ENCODE measurements at regions not wholly inside any gene's neighbourhood (a gene's known extent, or its start where the extent isn't known, plus 50 kb on each side); places are given as distances from the start of the nearest gene placed in this dataset.

- TF ChIP-seq CTCF (IDR thresholded peaks at IDR 0.05 in 8 of 11, conservative IDR thresholded peaks at IDR 0.05 in 3 of 11) = no peak
- TF ChIP-seq POLR2AphosphoS5 (IDR thresholded peaks at IDR 0.05) = no peak
These were observed 710.3 kb downstream of the AACS start for GRCh38 chr12:125775507-125775906.
